HUES64 (cell line): ENCODE measurements at regions not wholly inside any gene's neighbourhood (a gene's known extent, or its start where the extent isn't known, plus 50 kb on each side); places are given as distances from the start of the nearest gene placed in this dataset.

Experiments used
- H3K27ac ChIP-seq: 2 replicates; pipeline ENCODE4 v1.7.0; 2013; ENCODE audit warnings: low read depth, low read length, inconsistent platforms
- H3K27me3 ChIP-seq: 2 replicates; pipeline ENCODE4 v1.6.1; 2013; ENCODE audit warnings: mild to moderate bottlenecking, low read length; ENCODE audit not compliant: insufficient read depth
- H3K36me3 ChIP-seq: 2 replicates; pipeline ENCODE4 v1.6.1; 2013; ENCODE audit warnings: mild to moderate bottlenecking, low read length; ENCODE audit not compliant: insufficient read depth
- H3K4me1 ChIP-seq: 2 replicates; pipeline ENCODE4 v1.6.1; 2013; ENCODE audit warnings: mild to moderate bottlenecking, low read length, moderate library complexity; ENCODE audit not compliant: insufficient read depth
- H3K4me3 ChIP-seq: 2 replicates; pipeline ENCODE4 v1.5.1; 2013; ENCODE audit warnings: mild to moderate bottlenecking, low read length, moderate library complexity
- H3K9ac ChIP-seq: 2 replicates; pipeline ENCODE4 v1.6.1; 2013; ENCODE audit warnings: mild to moderate bottlenecking, low read depth, low read length
- H3K9me3 ChIP-seq: 2 replicates; pipeline ENCODE4 v1.6.1; 2013; ENCODE audit warnings: low read depth, low read length; ENCODE audit not compliant: insufficient read depth
- WGBS: fragments of 150-250, 120-280 bp; methylation state at CpG from one replicate; pipeline ENCODE4 v1.1.7; 2013; ENCODE audit warnings: missing lambda C conversion rate; 5-methylcytosine and 5-hydroxymethylcytosine counted together

DNA sequence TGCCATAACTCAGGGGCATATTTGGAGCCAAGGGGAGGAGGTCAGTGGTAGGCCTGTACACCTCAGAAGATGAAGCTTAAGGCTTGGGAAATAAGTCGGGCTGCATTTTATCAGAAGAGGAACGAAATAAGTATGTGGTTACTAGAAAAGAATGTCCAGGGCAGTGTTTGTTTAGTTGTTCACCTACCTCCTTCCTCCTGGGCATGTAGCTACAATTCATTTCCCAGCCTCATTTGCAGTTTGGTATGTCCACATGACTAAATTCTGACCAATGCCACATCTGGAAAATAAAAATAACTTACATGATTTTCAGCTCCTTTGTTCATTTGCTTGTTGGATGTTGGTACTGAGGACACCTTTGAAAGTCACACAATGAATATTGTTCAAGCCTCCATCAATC, 294.5 kb upstream of the RGS17 start:
- WGBS, result 65% methylated on average over 2 of the region's 2 CpGs
- Histone ChIP-seq H3K27me3 (no peaks in the 10 kb centered on the region), H3K9me3 (no peaks in the 10 kb centered on the region), H3K4me1 (no peaks in the 10 kb centered on the region), H3K27ac (no peak overlapping the region), H3K4me3 (no peak overlapping the region), H3K36me3 (no peaks in the 10 kb centered on the region), H3K9ac (no peak overlapping the region)

DNA sequence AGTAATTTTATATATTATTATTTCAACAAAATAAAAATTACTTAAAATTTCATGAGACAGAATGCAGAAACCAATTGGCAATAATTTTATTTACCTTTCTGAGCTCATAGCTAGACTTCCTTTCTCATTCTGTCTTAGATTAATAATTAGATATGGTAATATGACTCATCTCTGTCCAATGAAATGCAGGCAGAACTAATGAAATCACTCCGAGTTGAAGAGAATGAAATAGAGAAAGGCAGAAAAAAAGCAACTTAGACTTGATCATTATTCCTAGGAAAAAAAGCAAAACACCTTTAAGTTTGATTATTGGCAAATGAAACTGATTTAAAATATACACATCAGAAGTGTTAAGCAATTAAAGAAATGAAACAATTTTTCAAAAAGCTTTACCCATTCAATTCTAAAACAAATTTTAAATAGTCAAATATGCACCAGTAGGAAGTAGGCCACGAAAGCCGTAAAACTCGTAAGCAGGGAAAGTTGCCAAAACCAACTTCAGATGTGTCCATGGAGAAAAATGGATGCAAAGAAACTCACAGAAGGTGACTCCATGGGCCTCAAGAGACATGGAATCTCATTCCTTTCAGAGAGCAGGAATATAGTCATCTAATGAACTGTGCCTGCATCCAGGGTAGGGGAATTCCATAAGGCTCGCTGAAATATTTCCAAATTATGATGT, 293.8 kb upstream of the RGS17 start:
- H3K4me3 ChIP-seq, result no peak overlapping the region
- H3K4me1 ChIP-seq, result no peaks in the 10 kb centered on the region
- H3K36me3 ChIP-seq, result no peaks in the 10 kb centered on the region
- no peaks in the 10 kb centered on the region for H3K27me3 ChIP-seq
- 65% methylated on average over 4 of the region's 5 CpGs for WGBS
- H3K9me3 ChIP-seq, result no peaks in the 10 kb centered on the region
- H3K9ac ChIP-seq, result no peak overlapping the region
- no peak overlapping the region for H3K27ac ChIP-seq

DNA sequence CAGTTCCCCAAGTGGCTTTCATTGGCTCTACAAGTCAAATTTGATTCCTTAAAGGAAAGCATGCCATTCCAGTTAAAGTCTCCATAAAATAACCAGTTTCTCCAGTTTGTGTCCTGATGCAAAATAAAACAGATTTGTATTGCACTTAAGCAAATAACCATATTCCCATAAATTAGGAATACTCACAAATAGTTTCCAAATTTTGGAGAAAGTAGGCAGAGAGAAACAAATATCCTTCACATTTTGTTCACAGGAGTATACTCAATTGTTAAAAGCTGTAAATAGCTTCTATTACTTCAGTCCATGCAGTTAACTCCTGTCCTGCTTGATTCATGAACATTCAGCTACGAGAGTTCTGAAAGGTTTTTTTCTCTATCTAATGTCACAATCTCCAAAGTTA, 281.4 kb upstream of the RGS17 start:
- peaks cover 13% of the 10 kb centered on the region for H3K4me1 ChIP-seq
- whole genome bisulfite sequencing, result 85% methylated on average over 1 of the region's 1 CpG

DNA sequence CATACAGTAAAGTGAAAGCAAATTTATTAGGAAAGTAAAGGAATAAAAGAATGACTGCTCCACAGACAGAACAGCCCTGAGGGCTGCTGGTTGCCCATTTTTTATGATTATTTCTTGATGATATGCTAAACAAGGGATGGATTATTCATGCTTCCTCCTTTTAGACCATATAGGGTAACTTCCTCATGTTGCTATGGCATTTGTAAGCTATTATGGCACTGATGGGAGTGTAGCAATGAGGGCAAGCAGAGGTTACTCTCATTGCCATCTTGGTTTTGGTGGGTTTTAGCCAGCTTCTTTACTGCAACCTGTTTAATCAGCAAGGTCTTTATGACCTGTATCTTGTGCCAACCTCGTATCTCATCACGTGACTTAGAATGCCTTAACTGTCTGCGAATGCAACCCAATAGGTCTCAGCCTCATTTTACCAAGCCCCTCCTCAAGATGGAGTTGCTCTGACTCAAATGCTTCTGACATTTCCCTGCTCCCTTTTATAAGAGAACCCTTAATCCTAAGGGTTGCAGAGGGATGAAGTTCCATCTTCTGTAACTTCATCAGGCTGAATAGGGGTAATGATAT, 280.1 kb upstream of the RGS17 start:
- Histone ChIP-seq H3K27me3 (no peaks in the 10 kb centered on the region), H3K36me3 (no peaks in the 10 kb centered on the region), H3K9me3 (peaks cover 13% of the 10 kb centered on the region), H3K9ac (no peak overlapping the region), H3K4me1 (peaks cover under 1% of the 10 kb centered on the region; the same call in 1 of the 2 replicates), H3K27ac (no peak overlapping the region), H3K4me3 (no peak overlapping the region)
- 96% methylated on average over 3 of the region's 3 CpGs for WGBS

More for the DNA sequence above, 281.4 kb upstream of the RGS17 start:
- Histone ChIP-seq H3K27ac (no peak overlapping the region), H3K27me3 (no peaks in the 10 kb centered on the region), H3K4me3 (no peak overlapping the region), H3K9me3 (peaks cover 13% of the 10 kb centered on the region), H3K36me3 (no peaks in the 10 kb centered on the region), H3K9ac (no peak overlapping the region)

DNA sequence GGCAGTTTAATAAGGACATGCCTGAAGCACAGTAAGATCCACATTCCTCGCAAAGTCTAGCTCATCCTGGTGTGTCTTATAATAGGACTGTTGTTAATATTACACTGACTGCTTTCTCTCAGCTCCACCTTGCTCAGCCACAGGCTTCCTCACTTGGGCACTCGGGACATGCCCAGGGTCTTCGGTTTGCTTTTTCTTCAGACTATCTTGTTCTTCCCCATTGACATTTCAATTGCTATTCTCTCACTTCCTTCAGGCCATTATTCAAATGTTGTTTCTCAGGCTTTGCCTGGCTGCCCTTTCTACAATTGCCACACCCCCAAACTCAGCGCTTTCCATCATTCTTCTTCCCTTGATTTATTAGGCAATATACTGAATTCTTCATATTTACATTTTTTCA, 274.8 kb upstream of the RGS17 start:
- Histone ChIP-seq H3K9ac (no peak overlapping the region), H3K27me3 (no peaks in the 10 kb centered on the region), H3K9me3 (no peaks in the 10 kb centered on the region; the same call in 1 of the 2 replicates), H3K4me3 (no peak overlapping the region), H3K36me3 (no peaks in the 10 kb centered on the region), H3K27ac (no peak overlapping the region), H3K4me1 (peaks cover 16% of the 10 kb centered on the region)
- WGBS, result 51% methylated on average over 4 of the region's 4 CpGs

DNA sequence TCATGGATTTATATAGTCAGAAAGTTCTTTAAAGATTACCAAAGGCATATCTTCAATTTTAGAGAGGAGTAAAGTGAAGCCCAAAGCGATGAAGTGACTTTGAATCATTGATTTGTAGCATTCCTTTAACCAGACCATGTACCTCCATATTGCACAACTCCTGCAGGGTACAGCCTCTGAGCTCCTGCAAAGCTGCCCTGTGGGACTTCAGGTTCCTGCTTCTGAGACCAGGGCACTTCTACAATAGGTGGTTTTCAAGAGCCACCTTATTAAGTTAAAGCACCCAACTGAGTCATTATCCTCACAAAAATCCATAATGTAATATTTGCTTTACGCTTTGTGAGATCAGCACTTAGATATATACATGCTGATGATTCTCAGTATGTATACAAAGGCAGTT, 270.7 kb upstream of the RGS17 start:
- 95% methylated on average over 1 of the region's 2 CpGs for WGBS

DNA sequence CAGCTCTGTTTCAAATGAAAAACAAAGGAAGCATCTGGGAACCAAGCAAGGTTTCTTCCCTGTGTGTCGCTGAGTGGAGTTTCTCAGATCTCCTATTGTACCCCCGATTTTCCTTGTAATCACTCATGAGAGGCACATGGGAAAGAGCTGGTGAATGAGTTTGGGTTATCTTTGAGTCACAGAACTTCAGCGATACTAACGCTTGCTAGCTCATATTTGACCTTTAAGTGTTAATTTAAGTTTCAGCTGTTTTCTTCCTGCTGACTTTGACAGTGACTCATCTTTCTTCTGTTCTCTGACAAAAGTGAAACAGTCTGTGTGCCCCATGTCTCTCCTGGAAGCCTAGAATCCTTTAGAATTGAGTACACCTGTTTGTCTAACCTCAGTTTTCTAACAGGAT, 261.1 kb upstream of the RGS17 start:
- WGBS, result 79% methylated on average over 4 of the region's 4 CpGs
- H3K4me3 ChIP-seq, result no peak overlapping the region
- no peak overlapping the region for H3K27ac ChIP-seq
- no peaks in the 10 kb centered on the region for H3K9me3 ChIP-seq
- H3K27me3 ChIP-seq, result no peaks in the 10 kb centered on the region
- no peaks in the 10 kb centered on the region for H3K36me3 ChIP-seq
- H3K4me1 ChIP-seq, result no peaks in the 10 kb centered on the region
- H3K9ac ChIP-seq, result no peak overlapping the region

More for the DNA sequence above, 270.7 kb upstream of the RGS17 start:
- Histone ChIP-seq H3K36me3 (no peaks in the 10 kb centered on the region), H3K27me3 (no peaks in the 10 kb centered on the region), H3K9ac (no peak overlapping the region), H3K4me3 (no peak overlapping the region), H3K27ac (no peak overlapping the region), H3K4me1 (peaks cover 16% of the 10 kb centered on the region), H3K9me3 (no peaks in the 10 kb centered on the region)

- H3K27me3 ChIP-seq, result no peaks in the 10 kb centered on the region
- WGBS, result 90% methylated on average over 1 of the region's 1 CpG
- no peaks in the 10 kb centered on the region for H3K9me3 ChIP-seq
- no peak overlapping the region for H3K9ac ChIP-seq
- H3K27ac ChIP-seq, result no peak overlapping the region
- no peaks in the 10 kb centered on the region for H3K4me1 ChIP-seq
- H3K36me3 ChIP-seq, result no peaks in the 10 kb centered on the region
- H3K4me3 ChIP-seq, result no peak overlapping the region
Measured at GRCh38 chr6:153373869-153374268, 242.8 kb upstream of the RGS17 start.

DNA sequence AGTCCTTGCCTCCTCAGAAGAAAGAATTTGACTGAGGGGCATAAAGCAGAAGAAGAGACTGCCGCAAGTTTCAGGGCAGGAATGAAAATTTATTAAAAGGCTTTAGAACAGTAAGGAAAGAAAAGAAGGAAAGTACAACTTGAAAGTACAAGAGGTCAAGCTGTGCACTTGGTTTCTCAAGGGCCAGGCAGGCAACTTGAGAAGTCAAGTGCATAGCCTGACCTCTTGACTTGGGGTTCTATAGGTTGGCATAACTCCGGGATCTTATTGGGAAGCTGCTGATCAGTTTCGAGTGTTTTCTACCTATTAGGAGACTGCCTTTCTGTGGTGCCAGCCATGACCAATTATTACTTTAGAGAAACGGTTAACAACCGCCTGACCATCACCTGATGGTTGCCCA, 237.0 kb upstream of the RGS17 start:
- 94% methylated on average over 5 of the region's 5 CpGs for WGBS
- H3K27me3 ChIP-seq, result no peaks in the 10 kb centered on the region
- no peaks in the 10 kb centered on the region for H3K36me3 ChIP-seq

GRCh38 chr6:153367021-153367420, 235.9 kb upstream of the RGS17 start:
- WGBS, result 91% methylated on average over 6 of the region's 6 CpGs
- Histone ChIP-seq H3K9me3 (0 out of 2 replicates have a peak, but pooled peaks cover 3% of the 10 kb centered on the region), H3K9ac (no peak overlapping the region), H3K27me3 (no peaks in the 10 kb centered on the region), H3K4me1 (no peaks in the 10 kb centered on the region), H3K36me3 (no peaks in the 10 kb centered on the region), H3K27ac (no peak overlapping the region), H3K4me3 (no peak overlapping the region)

More for the DNA sequence above, 237.0 kb upstream of the RGS17 start:
- Histone ChIP-seq H3K9ac (no peak overlapping the region), H3K27ac (no peak overlapping the region), H3K4me1 (no peaks in the 10 kb centered on the region), H3K9me3 (0 out of 2 replicates have a peak, but pooled peaks cover 3% of the 10 kb centered on the region), H3K4me3 (no peak overlapping the region)

DNA sequence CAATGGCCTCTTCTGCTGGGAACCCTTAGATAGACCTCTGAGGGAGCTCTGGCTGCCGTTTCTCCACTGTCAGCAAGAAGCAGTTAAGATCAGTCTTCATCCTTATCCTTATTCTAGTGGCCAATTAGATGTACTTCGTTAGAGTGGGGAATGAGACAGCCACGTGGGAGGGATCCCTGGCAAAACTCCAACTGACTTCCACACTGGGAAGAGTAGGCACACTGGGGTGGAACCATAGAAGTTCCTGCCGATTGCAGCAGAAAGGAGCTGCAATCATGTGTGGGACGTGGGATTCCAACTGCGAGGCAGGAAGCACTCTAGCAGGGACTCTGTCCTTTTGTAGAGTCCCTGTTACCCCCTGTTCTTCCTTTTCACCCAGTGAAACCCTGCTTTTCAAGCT, 226.3 kb upstream of the RGS17 start:
- H3K9me3 ChIP-seq, result peaks cover 12% of the 10 kb centered on the region; the same call in 1 of the 2 replicates
- H3K4me3 ChIP-seq, result no peak overlapping the region
- no peaks in the 10 kb centered on the region for H3K36me3 ChIP-seq
- no peaks in the 10 kb centered on the region for H3K27me3 ChIP-seq
- 91% methylated on average over 6 of the region's 6 CpGs for WGBS
- H3K27ac ChIP-seq, result no peak overlapping the region
- no peaks in the 10 kb centered on the region for H3K4me1 ChIP-seq
- no peak overlapping the region for H3K9ac ChIP-seq
